Panc1 (cell line): ENCODE measurements at regions not wholly inside any gene's neighbourhood (a gene's known extent, or its start where the extent isn't known, plus 50 kb on each side); places are given as distances from the start of the nearest gene placed in this dataset.

Source experiments
- ATAC-seq: fragments of 200-7000 bp; cut with Tn5 transposase; 2 replicates; pipeline ENCODE4 v1.9.1; 2020; ENCODE audit warnings: mild to moderate bottlenecking, moderate library complexity
- BruUV-seq: library from RNA; stranded (reverse); fragments of 400-500 nt; replicated peaks from 2 replicates; lab custom pipeline; 2021; lab: Mats Ljungman, UMichigan
- CTCF ChIA-PET: fragments of 300-600 bp; sonication (Branson Sonifier 250); formaldehyde crosslinking; loops from one replicate; lab custom pipeline; 2022; ENCODE audit warnings: antibody characterized with exemption; lab: Charles Lee
- POLR2A ChIA-PET: fragments of 300-600 bp; sonication (Branson Sonifier 250); formaldehyde crosslinking; loops from one replicate; lab custom pipeline; 2022; ENCODE audit warnings: antibody characterized with exemption; lab: Charles Lee
- DNase-seq: peaks from one replicate; pipeline ENCODE4 v3.0.0-alpha.2; 2010; ENCODE audit warnings: low read depth, low spot score
- H3K27ac ChIP-seq: 2 replicates; pipeline ENCODE4 v1.5.1; 2011; ENCODE audit warnings: mild to moderate bottlenecking, low read length, inconsistent platforms
- H3K27me3 ChIP-seq: fragments of 200-500 bp; sonication (Bioruptor generic); 2 replicates; pipeline ENCODE4 v1.6.0; 2014; ENCODE audit warnings: low read length, inconsistent platforms; ENCODE audit not compliant: control insufficient read depth, insufficient read depth
- H3K36me3 ChIP-seq: fragments of 200-500 bp; sonication (Bioruptor generic); 2 replicates; pipeline ENCODE4 v1.5.1; 2014; ENCODE audit warnings: inconsistent platforms, mild to moderate bottlenecking, low read length, moderate library complexity; ENCODE audit not compliant: control insufficient read depth, insufficient read depth
- H3K4me1 ChIP-seq: 2 replicates; pipeline ENCODE4 v1.5.1; 2011; ENCODE audit warnings: inconsistent platforms, mild to moderate bottlenecking, low read length, moderate library complexity; ENCODE audit not compliant: control insufficient read depth, insufficient read depth
- H3K4me3 ChIP-seq, 2 experiments: 2 replicates each; pipeline ENCODE4 v1.5.1; 2011 to 2012; ENCODE audit warnings: low read depth in 2 of 2, low read length in 2 of 2, mild to moderate bottlenecking in 2 of 2, inconsistent platforms in 1 of 2, moderate library complexity in 1 of 2
- H3K9me3 ChIP-seq: fragments of 200-500 bp; sonication (Bioruptor generic); 2 replicates; pipeline ENCODE4 v1.5.1; 2014; ENCODE audit warnings: low read depth, mild to moderate bottlenecking, inconsistent platforms, low read length, moderate library complexity; ENCODE audit not compliant: control insufficient read depth, insufficient read depth
- CTCF ChIP-seq: fragments of 450-650 bp; IDR thresholded peaks from 2 replicates; pipeline ENCODE4 v1.5.1; 2017; ENCODE audit warnings: mild to moderate bottlenecking
- POLR2AphosphoS5 ChIP-seq: IDR thresholded peaks from 2 replicates; pipeline ENCODE4 v1.6.1; 2012; ENCODE audit warnings: mild to moderate bottlenecking, low read depth, low read length, moderate library complexity
- REST ChIP-seq, 2 experiments: IDR thresholded peaks; 2 replicates each; pipeline ENCODE4 v1.6.1; 2011 to 2012; ENCODE audit warnings: low read depth in 2 of 2, control low read depth in 1 of 2, low read length in 1 of 2, mild to moderate bottlenecking in 1 of 2, moderate library complexity in 1 of 2; ENCODE audit not compliant: insufficient read depth in 1 of 2
- SIN3A ChIP-seq: IDR thresholded peaks from 2 replicates; pipeline ENCODE4 v1.6.1; 2012; ENCODE audit warnings: low read depth, mild to moderate bottlenecking, low read length, moderate library complexity, borderline replicate concordance; ENCODE audit not compliant: insufficient read depth
- TCF7L2 ChIP-seq: IDR thresholded peaks from 2 replicates; pipeline ENCODE4 v1.6.1; 2011; ENCODE audit warnings: mild to moderate bottlenecking, low read depth, low read length, inconsistent platforms
- in situ Hi-C: cut with HindIII; loops from 2 replicates; pipeline ENCODE4 v1.10.0; 2016; ENCODE audit warnings: low sequenced_read_pairs, low pct_unique_long_range_greater_than_20kb
- intact Hi-C: fragments of 100-400 bp; cut with micrococcal nuclease; formaldehyde crosslinking; loops from one replicate; pipeline ENCODE4 v1.10.0; 2022; ENCODE audit not compliant: unreplicated experiment

GRCh38 chr3:94423578-94423977, 360.7 kb downstream of the NSUN3 start:
- Histone ChIP-seq H3K4me3 (no peak overlapping the region), H3K27me3 (no peaks in the 10 kb centered on the region), H3K27ac (no peak overlapping the region), H3K36me3 (no peaks in the 10 kb centered on the region), H3K4me1 (no peaks in the 10 kb centered on the region), H3K9me3 (no peaks in the 10 kb centered on the region)
- in situ Hi-C loops (no loop called here), intact Hi-C loops (no loop called here)
- DNase-seq = no peak
- ATAC-seq = no peak
- no TSS peak for BruUV-seq
- ChIA-PET CTCF (no interaction called here), POLR2A (no interaction called here)
- no peak for TF ChIP-seq REST (IDR thresholded peaks at IDR 0.05; ENCODE audit: insufficient read depth in 1 of 2, low read depth in 2 of 2, low read length in 1 of 2)
- TF ChIP-seq SIN3A = no peak
- TF ChIP-seq POLR2AphosphoS5 = no peak
- TF ChIP-seq TCF7L2 = no peak
- TF ChIP-seq CTCF = no peak

GRCh38 chr3:94429517-94429916, 366.7 kb downstream of the NSUN3 start:
- in situ Hi-C loops (no loop called here), intact Hi-C loops (no loop called here)
- Histone ChIP-seq H3K36me3 (no peaks in the 10 kb centered on the region), H3K4me3 (no peak overlapping the region), H3K27me3 (no peaks in the 10 kb centered on the region), H3K27ac (no peak overlapping the region), H3K9me3 (peaks cover 4% of the 10 kb centered on the region; the same call in 1 of the 2 replicates), H3K4me1 (no peaks in the 10 kb centered on the region)
- POLR2A ChIA-PET = no interaction called here
- ATAC-seq (no peak), DNase-seq (no peak)
- CTCF ChIA-PET = no interaction called here
- no TSS peak for BruUV-seq
- TF ChIP-seq CTCF (no peak), POLR2AphosphoS5 (no peak), SIN3A (no peak), TCF7L2 (no peak), REST (IDR thresholded peaks at IDR 0.05; ENCODE audit: insufficient read depth in 1 of 2, low read depth in 2 of 2, low read length in 1 of 2) (no peak)
